HEK293 (cell line): ENCODE measurements at regions not wholly inside any gene's neighbourhood (a gene's known extent, or its start where the extent isn't known, plus 50 kb on each side); places are given as distances from the start of the nearest gene placed in this dataset.

Source experiments
- CTCF ChIA-PET: fragments of 350-600 bp; formaldehyde crosslinking; extraction: SDS; loops from one replicate; lab custom pipeline; 2021; ENCODE audit warnings: antibody characterized with exemption; lab: Yijun Ruan, JAX
- POLR2A ChIA-PET: fragments of 300-600 bp; formaldehyde crosslinking; extraction: SDS; loops from one replicate; lab custom pipeline; 2020; ENCODE audit warnings: antibody characterized with exemption, inconsistent platforms; lab: Yijun Ruan, JAX
- H3K27ac ChIP-seq: fragments of 200-500 bp; sonication (Bioruptor generic); 2 replicates; pipeline ENCODE4 v1.5.1; 2014; ENCODE audit warnings: low read depth, low read length, control low read depth, inconsistent platforms; ENCODE audit errors: extremely low read depth
- H3K36me3 ChIP-seq, 2 experiments: fragments of 200-500 bp in 1 of 2; sonication (Bioruptor generic) in 1 of 2; 1 replicate in 1 of 2; 2 replicates in 1 of 2; pipeline ENCODE4 v1.5.1; 2014 to 2017; ENCODE audit warnings: inconsistent platforms in 2 of 2, low read length in 2 of 2; ENCODE audit not compliant: control insufficient read depth in 2 of 2, insufficient read depth in 1 of 2
- H3K4me1 ChIP-seq: fragments of 200-500 bp; sonication (Bioruptor generic); 2 replicates; pipeline ENCODE4 v1.5.1; 2014; ENCODE audit warnings: mild to moderate bottlenecking, low read length, inconsistent platforms; ENCODE audit not compliant: control insufficient read depth, insufficient read depth
- H3K4me3 ChIP-seq: 2 replicates; pipeline ENCODE4 v1.5.1; 2011; ENCODE audit warnings: low read depth, mild to moderate bottlenecking, control low read depth, low read length, moderate library complexity
- H3K9me3 ChIP-seq: fragments of 200-500 bp; sonication (Bioruptor generic); 2 replicates; pipeline ENCODE4 v1.5.1; 2014; ENCODE audit warnings: low read depth, low read length, inconsistent platforms; ENCODE audit not compliant: control insufficient read depth, insufficient read depth
- GFI1B ChIP-seq: fragments of 450-650 bp; formaldehyde crosslinking; IDR thresholded peaks from 2 replicates; pipeline ENCODE4 v1.5.1; 2016; ENCODE audit warnings: missing biosample characterization, missing genetic modification characterization
- GLI4 ChIP-seq: fragments of 450-650 bp; formaldehyde crosslinking; IDR thresholded peaks from 2 replicates; pipeline ENCODE4 v1.5.1; 2016; ENCODE audit warnings: missing biosample characterization, missing genetic modification characterization
- GLIS2 ChIP-seq: fragments of 450-650 bp; formaldehyde crosslinking; IDR thresholded peaks from 2 replicates; pipeline ENCODE4 v1.5.1; 2016; ENCODE audit warnings: missing biosample characterization, missing genetic modification characterization
- KLF10 ChIP-seq: fragments of 450-650 bp; IDR thresholded peaks from 2 replicates; pipeline ENCODE4 v1.5.1; 2018; ENCODE audit warnings: missing biosample characterization, mild to moderate bottlenecking, missing genetic modification characterization
- SP2 ChIP-seq: fragments of 450-650 bp; formaldehyde crosslinking; IDR thresholded peaks from 2 replicates; pipeline ENCODE4 v1.5.1; 2016; ENCODE audit warnings: missing biosample characterization, missing genetic modification characterization
- ZFP41 ChIP-seq: fragments of 450-650 bp; formaldehyde crosslinking; IDR thresholded peaks from 2 replicates; pipeline ENCODE4 v1.5.1; 2016; ENCODE audit warnings: missing biosample characterization, missing genetic modification characterization, borderline replicate concordance
- ZNF133 ChIP-seq: fragments of 450-650 bp; formaldehyde crosslinking; IDR thresholded peaks from 2 replicates; pipeline ENCODE4 v1.5.1; 2016; ENCODE audit warnings: missing biosample characterization, missing genetic modification characterization
- ZNF140 ChIP-seq: fragments of 450-650 bp; formaldehyde crosslinking; IDR thresholded peaks from 2 replicates; pipeline ENCODE4 v1.5.1; 2016; ENCODE audit warnings: missing biosample characterization, missing genetic modification characterization
- ZNF146 ChIP-seq: fragments of 450-650 bp; formaldehyde crosslinking; IDR thresholded peaks from 2 replicates; pipeline ENCODE4 v1.5.1; 2016; ENCODE audit warnings: missing biosample characterization, missing genetic modification characterization
- ZNF423 ChIP-seq: fragments of 450-650 bp; formaldehyde crosslinking; IDR thresholded peaks from 2 replicates; pipeline ENCODE4 v1.5.1; 2016; ENCODE audit warnings: missing biosample characterization, missing genetic modification characterization
- ZNF555 ChIP-seq: fragments of 450-650 bp; formaldehyde crosslinking; conservative IDR thresholded peaks from 2 replicates; pipeline ENCODE4 v1.5.1; 2017; ENCODE audit warnings: missing biosample characterization, mild to moderate bottlenecking, missing genetic modification characterization, inconsistent platforms
- ZNF600 ChIP-seq: fragments of 450-650 bp; formaldehyde crosslinking; IDR thresholded peaks from 2 replicates; pipeline ENCODE4 v1.5.1; 2016; ENCODE audit warnings: missing biosample characterization, missing genetic modification characterization
- ZNF621 ChIP-seq: fragments of 450-650 bp; formaldehyde crosslinking; IDR thresholded peaks from 2 replicates; pipeline ENCODE4 v1.5.1; 2017; ENCODE audit warnings: missing biosample characterization, missing genetic modification characterization
- ZNF677 ChIP-seq: fragments of 450-650 bp; IDR thresholded peaks from 2 replicates; pipeline ENCODE4 v1.5.0; 2018; ENCODE audit warnings: missing biosample characterization, mild to moderate bottlenecking, missing genetic modification characterization, moderate library complexity
- ZSCAN16 ChIP-seq: fragments of 450-650 bp; formaldehyde crosslinking; IDR thresholded peaks from 2 replicates; pipeline ENCODE4 v1.5.1; 2016; ENCODE audit warnings: missing biosample characterization, missing genetic modification characterization
- TF ChIP-seq, protein P1 (sequence below): fragments of 450-650 bp; formaldehyde crosslinking; IDR thresholded peaks from 2 replicates; pipeline ENCODE4 v1.5.1; 2016; ENCODE audit warnings: missing biosample characterization, missing genetic modification characterization
- TF ChIP-seq, protein P2 (sequence below): fragments of 450-650 bp; formaldehyde crosslinking; IDR thresholded peaks from 2 replicates; pipeline ENCODE4 v1.5.1; 2016; ENCODE audit warnings: missing biosample characterization, missing genetic modification characterization
- TF ChIP-seq, protein P3 (sequence below): fragments of 450-650 bp; formaldehyde crosslinking; IDR thresholded peaks from 2 replicates; pipeline ENCODE4 v1.5.1; 2017; ENCODE audit warnings: missing biosample characterization, missing genetic modification characterization
- TF ChIP-seq, protein P4 (sequence below): fragments of 450-650 bp; formaldehyde crosslinking; IDR thresholded peaks from 2 replicates; pipeline ENCODE4 v1.5.1; 2016; ENCODE audit warnings: missing biosample characterization, missing genetic modification characterization
- TF ChIP-seq, protein P5 (sequence below): fragments of 450-650 bp; formaldehyde crosslinking; IDR thresholded peaks from 2 replicates; pipeline ENCODE4 v1.5.1; 2016; ENCODE audit warnings: missing biosample characterization, missing genetic modification characterization, borderline replicate concordance
- TF ChIP-seq, protein P6 (sequence below): fragments of 450-650 bp; formaldehyde crosslinking; IDR thresholded peaks from 2 replicates; pipeline ENCODE4 v1.5.1; 2016; ENCODE audit warnings: missing biosample characterization, missing genetic modification characterization
- TF ChIP-seq, protein P7 (sequence below): fragments of 450-650 bp; IDR thresholded peaks from 2 replicates; pipeline ENCODE4 v1.5.1; 2018; ENCODE audit warnings: missing biosample characterization, mild to moderate bottlenecking, missing genetic modification characterization

DNA sequence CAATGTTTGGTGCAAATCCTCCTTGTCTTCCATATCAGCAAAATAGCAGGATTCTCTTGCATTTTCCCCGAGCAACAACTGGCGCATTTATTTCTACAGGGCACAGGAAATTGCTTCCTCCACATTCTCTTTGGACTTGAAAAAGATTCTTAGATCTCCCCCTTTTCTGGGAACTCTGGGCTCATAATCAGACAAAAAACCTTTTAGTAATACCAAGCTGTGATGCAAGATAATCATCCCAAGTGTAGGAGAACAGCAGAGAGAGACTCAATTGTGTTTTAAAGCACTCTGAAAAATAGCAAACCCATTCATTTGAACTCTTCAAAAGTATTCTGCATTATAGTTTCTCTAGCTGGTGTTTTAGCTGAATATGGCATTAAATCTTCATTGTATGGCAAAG, 419.6 kb upstream of the NPVF start (continued):
- TF ChIP-seq, protein P1, sequence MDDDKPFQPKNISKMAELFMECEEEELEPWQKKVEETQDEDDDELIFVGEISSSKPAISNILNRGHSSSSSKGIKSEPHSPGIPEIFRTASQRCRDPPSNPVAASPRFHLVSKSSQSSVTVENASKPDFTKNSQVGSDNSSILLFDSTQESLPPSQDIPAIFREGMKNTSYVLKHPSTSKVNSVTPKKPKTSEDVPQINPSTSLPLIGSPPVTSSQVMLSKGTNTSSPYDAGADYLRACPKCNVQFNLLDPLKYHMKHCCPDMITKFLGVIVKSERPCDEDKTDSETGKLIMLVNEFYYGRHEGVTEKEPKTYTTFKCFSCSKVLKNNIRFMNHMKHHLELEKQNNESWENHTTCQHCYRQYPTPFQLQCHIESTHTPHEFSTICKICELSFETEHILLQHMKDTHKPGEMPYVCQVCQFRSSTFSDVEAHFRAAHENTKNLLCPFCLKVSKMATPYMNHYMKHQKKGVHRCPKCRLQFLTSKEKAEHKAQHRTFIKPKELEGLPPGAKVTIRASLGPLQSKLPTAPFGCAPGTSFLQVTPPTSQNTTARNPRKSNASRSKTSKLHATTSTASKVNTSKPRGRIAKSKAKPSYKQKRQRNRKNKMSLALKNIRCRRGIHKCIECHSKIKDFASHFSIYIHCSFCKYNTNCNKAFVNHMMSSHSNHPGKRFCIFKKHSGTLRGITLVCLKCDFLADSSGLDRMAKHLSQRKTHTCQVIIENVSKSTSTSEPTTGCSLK (tag by site-specific recombination), result no peak
- TF ChIP-seq ZNF133 (tag by site-specific recombination) (no peak), GFI1B (tag by site-specific recombination) (no peak), ZNF677 (tag by site-specific recombination) (no peak), GLIS2 (tag by site-specific recombination) (no peak), ZNF140 (tag by site-specific recombination) (no peak), ZNF621 (no peak), ZFP41 (no peak)
- TF ChIP-seq, protein P2, sequence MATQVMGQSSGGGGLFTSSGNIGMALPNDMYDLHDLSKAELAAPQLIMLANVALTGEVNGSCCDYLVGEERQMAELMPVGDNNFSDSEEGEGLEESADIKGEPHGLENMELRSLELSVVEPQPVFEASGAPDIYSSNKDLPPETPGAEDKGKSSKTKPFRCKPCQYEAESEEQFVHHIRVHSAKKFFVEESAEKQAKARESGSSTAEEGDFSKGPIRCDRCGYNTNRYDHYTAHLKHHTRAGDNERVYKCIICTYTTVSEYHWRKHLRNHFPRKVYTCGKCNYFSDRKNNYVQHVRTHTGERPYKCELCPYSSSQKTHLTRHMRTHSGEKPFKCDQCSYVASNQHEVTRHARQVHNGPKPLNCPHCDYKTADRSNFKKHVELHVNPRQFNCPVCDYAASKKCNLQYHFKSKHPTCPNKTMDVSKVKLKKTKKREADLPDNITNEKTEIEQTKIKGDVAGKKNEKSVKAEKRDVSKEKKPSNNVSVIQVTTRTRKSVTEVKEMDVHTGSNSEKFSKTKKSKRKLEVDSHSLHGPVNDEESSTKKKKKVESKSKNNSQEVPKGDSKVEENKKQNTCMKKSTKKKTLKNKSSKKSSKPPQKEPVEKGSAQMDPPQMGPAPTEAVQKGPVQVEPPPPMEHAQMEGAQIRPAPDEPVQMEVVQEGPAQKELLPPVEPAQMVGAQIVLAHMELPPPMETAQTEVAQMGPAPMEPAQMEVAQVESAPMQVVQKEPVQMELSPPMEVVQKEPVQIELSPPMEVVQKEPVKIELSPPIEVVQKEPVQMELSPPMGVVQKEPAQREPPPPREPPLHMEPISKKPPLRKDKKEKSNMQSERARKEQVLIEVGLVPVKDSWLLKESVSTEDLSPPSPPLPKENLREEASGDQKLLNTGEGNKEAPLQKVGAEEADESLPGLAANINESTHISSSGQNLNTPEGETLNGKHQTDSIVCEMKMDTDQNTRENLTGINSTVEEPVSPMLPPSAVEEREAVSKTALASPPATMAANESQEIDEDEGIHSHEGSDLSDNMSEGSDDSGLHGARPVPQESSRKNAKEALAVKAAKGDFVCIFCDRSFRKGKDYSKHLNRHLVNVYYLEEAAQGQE (tag by site-specific recombination), result no peak
- TF ChIP-seq, protein P3, sequence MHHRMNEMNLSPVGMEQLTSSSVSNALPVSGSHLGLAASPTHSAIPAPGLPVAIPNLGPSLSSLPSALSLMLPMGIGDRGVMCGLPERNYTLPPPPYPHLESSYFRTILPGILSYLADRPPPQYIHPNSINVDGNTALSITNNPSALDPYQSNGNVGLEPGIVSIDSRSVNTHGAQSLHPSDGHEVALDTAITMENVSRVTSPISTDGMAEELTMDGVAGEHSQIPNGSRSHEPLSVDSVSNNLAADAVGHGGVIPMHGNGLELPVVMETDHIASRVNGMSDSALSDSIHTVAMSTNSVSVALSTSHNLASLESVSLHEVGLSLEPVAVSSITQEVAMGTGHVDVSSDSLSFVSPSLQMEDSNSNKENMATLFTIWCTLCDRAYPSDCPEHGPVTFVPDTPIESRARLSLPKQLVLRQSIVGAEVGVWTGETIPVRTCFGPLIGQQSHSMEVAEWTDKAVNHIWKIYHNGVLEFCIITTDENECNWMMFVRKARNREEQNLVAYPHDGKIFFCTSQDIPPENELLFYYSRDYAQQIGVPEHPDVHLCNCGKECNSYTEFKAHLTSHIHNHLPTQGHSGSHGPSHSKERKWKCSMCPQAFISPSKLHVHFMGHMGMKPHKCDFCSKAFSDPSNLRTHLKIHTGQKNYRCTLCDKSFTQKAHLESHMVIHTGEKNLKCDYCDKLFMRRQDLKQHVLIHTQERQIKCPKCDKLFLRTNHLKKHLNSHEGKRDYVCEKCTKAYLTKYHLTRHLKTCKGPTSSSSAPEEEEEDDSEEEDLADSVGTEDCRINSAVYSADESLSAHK (tag by site-specific recombination), result no peak
- TF ChIP-seq, all 188 proteins: peak for 0

DNA sequence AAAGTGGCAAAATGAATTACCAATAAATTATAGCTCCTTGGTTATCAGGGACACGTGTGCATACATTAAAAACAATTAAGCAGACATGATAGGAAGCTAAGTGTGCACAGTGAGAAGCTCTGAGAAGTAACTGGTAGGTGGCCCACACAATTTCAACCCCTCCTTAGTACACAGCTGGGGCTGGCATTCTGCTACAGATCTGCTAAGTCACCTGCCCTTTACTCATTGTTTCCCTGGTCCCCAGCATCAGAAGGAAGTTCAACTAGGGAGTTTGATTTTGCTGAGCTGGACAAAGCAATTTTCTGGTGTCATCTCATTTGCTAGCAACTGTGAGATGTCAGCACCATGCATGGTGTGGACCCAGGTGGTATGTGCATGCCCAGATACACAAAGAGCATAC, 424.1 kb upstream of the NPVF start:
- no peak overlapping the region for H3K27ac ChIP-seq
- ChIA-PET CTCF (no interaction called here), POLR2A (no interaction called here)
- H3K4me3 ChIP-seq, result no peak overlapping the region
- peaks cover 6% of the 10 kb centered on the region for H3K4me1 ChIP-seq
- no peaks in the 10 kb centered on the region for H3K9me3 ChIP-seq
- no peaks in the 10 kb centered on the region for H3K36me3 ChIP-seq
- no peak for TF ChIP-seq ZNF600 (tag by site-specific recombination)
- TF ChIP-seq SP2 (tag by site-specific recombination), result no peak
- TF ChIP-seq GLI4, result no peak
- no peak for TF ChIP-seq KLF10 (tag by site-specific recombination)
- TF ChIP-seq, protein P4, sequence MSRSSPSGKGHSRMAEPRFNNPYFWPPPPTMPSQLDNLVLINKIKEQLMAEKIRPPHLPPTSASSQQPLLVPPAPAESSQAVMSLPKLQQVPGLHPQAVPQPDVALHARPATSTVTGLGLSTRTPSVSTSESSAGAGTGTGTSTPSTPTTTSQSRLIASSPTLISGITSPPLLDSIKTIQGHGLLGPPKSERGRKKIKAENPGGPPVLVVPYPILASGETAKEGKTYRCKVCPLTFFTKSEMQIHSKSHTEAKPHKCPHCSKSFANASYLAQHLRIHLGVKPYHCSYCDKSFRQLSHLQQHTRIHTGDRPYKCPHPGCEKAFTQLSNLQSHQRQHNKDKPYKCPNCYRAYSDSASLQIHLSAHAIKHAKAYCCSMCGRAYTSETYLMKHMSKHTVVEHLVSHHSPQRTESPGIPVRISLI (tag by site-specific recombination), result no peak
- no peak for TF ChIP-seq ZNF423 (tag by site-specific recombination)
- TF ChIP-seq, protein P5, sequence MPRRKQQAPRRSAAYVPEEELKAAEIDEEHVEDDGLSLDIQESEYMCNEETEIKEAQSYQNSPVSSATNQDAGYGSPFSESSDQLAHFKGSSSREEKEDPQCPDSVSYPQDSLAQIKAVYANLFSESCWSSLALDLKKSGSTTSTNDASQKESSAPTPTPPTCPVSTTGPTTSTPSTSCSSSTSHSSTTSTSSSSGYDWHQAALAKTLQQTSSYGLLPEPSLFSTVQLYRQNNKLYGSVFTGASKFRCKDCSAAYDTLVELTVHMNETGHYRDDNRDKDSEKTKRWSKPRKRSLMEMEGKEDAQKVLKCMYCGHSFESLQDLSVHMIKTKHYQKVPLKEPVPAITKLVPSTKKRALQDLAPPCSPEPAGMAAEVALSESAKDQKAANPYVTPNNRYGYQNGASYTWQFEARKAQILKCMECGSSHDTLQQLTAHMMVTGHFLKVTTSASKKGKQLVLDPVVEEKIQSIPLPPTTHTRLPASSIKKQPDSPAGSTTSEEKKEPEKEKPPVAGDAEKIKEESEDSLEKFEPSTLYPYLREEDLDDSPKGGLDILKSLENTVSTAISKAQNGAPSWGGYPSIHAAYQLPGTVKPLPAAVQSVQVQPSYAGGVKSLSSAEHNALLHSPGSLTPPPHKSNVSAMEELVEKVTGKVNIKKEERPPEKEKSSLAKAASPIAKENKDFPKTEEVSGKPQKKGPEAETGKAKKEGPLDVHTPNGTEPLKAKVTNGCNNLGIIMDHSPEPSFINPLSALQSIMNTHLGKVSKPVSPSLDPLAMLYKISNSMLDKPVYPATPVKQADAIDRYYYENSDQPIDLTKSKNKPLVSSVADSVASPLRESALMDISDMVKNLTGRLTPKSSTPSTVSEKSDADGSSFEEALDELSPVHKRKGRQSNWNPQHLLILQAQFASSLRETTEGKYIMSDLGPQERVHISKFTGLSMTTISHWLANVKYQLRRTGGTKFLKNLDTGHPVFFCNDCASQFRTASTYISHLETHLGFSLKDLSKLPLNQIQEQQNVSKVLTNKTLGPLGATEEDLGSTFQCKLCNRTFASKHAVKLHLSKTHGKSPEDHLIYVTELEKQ, result no peak
- TF ChIP-seq ZNF146 (tag by site-specific recombination), result no peak
- TF ChIP-seq, protein P6, sequence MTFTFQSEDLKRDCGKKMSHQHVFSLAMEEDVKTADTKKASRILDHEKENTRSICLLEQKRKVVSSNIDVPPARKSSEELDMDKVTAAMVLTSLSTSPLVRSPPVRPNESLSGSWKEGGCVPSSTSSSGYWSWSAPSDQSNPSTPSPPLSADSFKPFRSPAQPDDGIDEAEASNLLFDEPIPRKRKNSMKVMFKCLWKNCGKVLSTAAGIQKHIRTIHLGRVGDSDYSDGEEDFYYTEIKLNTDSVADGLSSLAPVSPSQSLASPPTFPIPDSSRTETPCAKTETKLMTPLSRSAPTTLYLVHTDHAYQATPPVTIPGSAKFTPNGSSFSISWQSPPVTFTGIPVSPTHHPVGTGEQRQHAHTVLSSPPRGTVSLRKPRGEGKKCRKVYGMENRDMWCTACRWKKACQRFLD (tag by site-specific recombination), result no peak
- TF ChIP-seq ZSCAN16, result no peak
- TF ChIP-seq ZNF555 (tag by site-specific recombination), result no peak
- TF ChIP-seq, protein P7, sequence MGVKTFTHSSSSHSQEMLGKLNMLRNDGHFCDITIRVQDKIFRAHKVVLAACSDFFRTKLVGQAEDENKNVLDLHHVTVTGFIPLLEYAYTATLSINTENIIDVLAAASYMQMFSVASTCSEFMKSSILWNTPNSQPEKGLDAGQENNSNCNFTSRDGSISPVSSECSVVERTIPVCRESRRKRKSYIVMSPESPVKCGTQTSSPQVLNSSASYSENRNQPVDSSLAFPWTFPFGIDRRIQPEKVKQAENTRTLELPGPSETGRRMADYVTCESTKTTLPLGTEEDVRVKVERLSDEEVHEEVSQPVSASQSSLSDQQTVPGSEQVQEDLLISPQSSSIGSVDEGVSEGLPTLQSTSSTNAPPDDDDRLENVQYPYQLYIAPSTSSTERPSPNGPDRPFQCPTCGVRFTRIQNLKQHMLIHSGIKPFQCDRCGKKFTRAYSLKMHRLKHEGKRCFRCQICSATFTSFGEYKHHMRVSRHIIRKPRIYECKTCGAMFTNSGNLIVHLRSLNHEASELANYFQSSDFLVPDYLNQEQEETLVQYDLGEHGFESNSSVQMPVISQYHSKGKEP (tag by site-specific recombination), result no peak
